GM21576 (cell line): ENCODE measurements at regions not wholly inside any gene's neighbourhood (a gene's known extent, or its start where the extent isn't known, plus 50 kb on each side); places are given as distances from the start of the nearest gene placed in this dataset.

Experiments
- ATAC-seq: cut with Tn5 transposase; IDR thresholded peaks from one replicate; pipeline ENCODE4 v1.9.1; 2021; ENCODE audit warnings: mild to moderate bottlenecking, moderate library complexity; ENCODE audit not compliant: unreplicated experiment

DNA sequence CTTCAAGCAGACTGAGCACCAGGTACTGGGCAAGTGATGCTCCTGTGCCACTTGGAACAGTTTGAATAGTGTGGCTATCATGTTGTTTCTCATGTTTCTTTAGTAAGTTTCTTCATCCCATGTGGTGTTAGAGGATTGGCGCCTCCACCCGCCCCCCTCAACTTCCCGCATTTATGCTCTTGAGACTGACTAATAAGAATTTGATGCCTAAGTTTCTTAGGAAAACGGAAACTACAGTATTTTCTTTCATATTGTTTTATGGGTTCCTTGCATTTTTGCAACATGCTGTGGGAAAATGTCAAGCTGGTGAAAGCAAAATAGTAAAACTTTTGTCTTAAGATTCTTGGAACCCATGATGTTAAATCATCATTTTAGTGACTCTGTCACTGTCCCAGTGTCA is 101.2 kb upstream of the SLC4A4 start:
- no peak for ATAC-seq

GRCh38 chr4:71239365-71239764 is 99.5 kb upstream of the SLC4A4 start:
- ATAC-seq, result no peak

- ATAC-seq, result no peak
These were observed 98.7 kb upstream of the SLC4A4 start for GRCh38 chr4:71240094-71240493.

DNA sequence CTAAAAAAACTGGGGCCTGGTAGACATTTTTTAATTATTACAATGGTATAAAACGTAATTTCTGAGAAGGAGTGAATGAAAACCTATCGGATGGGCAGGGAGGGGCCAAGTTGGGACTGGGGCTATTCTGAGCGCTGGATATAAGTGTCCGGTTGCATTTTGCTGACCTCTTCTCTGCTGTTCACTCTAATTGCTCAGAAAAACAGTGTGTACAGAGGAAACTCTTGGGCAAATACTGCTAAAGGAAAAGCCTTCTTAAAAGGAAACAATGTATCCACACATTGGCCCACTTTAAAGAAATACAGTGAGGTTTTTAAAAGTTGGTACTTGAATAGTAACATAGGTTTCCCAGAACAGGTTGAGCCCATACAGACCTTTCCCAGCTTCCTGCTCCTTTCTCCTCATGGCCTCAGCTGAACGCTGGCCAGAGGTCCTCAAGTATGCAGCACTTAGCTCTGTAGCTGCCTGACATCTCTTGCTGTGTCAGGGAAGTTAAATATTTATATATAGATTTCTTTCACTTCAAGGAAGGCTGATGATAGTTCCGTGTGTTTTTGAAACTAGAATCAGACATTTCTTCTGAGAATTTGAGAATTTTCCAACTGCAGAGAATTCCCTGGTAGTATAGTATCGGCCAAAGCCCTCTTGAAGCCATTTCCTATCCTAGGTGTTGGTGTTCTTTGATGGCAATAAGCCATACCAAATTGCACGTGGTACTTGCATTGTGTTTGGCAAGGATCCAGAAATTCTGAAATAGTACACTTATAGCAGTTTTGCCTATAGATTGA is 97.1 kb upstream of the SLC4A4 start:
- no peak for ATAC-seq

DNA sequence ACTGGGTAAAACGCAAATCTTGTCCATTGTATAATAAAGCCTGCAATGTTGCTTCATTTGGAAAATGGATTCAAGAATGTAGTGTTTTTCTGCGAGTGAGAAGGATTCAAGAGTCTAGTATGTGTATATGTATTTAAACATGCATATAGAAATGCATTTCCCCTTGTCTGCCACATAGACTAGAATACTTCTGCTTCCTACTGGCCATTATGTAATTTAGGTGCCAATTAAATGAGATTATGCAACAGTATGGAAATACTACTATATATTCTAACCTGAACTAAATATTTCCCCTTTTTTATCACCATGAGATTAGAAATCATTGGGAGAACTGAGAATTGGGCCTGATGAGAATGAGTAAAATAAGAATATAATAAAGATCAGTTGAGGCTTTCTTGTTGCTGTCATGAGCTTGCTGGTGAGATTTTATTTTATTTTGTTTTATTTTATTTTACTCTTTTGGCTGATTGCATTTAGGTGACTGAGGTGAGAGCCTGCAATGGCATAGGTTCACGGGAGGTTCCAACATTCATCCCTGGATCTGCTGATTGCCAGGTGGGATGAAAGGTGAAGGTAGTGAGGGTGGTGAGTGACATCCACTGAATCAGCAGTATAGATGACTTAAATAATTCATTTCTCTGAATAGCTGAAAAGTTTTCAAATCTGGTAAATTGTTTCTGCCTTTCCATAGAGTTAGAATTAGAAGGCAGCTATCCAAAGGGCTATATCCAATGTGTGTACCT is 95.6 kb upstream of the SLC4A4 start:
- ATAC-seq, result no peak

DNA sequence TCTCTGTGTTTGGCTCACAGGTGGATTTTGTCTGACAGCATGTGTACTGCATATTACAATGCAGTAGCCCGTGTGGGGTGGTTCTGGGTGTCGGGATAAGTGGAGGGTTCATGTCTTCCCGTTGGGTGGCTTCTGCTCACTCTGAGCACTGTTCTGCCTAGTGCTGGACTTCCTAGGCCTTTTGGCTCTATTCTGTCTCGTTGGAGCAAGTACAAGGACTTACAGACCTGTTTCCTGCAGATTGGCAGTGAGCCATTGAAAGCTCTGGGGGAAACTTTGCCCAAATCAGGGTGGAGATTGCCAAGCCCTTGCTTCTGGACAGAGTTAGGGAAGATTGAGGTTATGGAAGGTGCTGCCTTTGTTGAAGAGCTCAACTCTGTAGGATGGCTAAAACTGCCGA is 91.1 kb upstream of the SLC4A4 start:
- ATAC-seq, result no peak

GRCh38 chr4:71251261-71251660 is 87.6 kb upstream of the SLC4A4 start:
- ATAC-seq, result no peak

GRCh38 chr4:71253545-71253944 is 85.3 kb upstream of the SLC4A4 start:
- no peak for ATAC-seq

GRCh38 chr4:71254451-71255012 is 84.3 kb upstream of the SLC4A4 start:
- ATAC-seq, result no peak

- no peak for ATAC-seq
These were observed 82.8 kb upstream of the SLC4A4 start for GRCh38 chr4:71255976-71256375.

DNA sequence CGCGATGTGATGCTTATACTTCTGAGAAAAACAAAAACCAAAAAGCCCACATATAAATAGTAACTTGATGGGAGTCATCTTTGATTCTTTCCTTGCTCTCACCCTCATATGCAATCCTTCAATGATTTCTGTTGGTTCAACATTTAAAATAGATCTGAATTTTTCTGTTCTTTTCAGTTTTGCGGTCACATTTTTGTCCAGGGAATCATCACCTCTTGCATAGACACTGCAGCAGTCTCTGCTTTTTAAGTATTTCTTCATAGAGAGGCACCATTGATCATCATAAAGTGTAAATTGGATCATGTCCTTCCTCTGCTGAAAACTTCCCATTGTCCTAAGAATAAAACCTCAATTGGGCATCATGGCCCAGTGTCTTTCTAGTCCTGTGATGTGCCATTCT is 81.1 kb upstream of the SLC4A4 start:
- no peak for ATAC-seq

GRCh38 chr4:71258323-71258722 is 80.5 kb upstream of the SLC4A4 start:
- no peak for ATAC-seq

GRCh38 chr4:71259280-71259679 is 79.5 kb upstream of the SLC4A4 start:
- no peak for ATAC-seq

- no peak for ATAC-seq
These were observed 78.9 kb upstream of the SLC4A4 start for GRCh38 chr4:71259911-71260331.

GRCh38 chr4:71260544-71260943 is 78.3 kb upstream of the SLC4A4 start:
- no peak for ATAC-seq

- ATAC-seq, result no peak
These were observed 77.8 kb upstream of the SLC4A4 start for GRCh38 chr4:71261001-71261400.

GRCh38 chr4:71261633-71262121 is 77.1 kb upstream of the SLC4A4 start:
- ATAC-seq, result no peak

DNA sequence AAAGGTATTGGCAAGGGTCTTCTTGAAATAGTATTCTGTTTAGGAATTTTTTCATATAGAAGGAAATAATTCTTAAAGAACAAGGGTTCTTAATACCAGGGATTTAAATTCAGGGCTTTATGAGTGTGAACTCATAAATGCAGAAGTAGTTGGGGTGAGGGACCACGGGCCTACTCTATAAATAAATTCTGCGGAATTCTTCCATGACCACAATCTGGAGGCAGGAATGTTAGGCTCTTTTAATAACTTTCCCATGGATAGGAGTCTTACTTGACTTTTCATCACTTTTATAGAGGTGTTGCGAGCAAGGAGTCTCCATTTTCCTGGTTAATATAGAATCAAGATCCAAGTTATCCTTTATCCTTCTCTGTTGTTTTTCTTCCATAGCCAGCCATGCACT is 76.7 kb upstream of the SLC4A4 start:
- ATAC-seq, result no peak

GRCh38 chr4:71266090-71266794 is 72.6 kb upstream of the SLC4A4 start:
- ATAC-seq, result no peak

- ATAC-seq, result no peak
These were observed 71.6 kb upstream of the SLC4A4 start for GRCh38 chr4:71267244-71267643.

- ATAC-seq, result no peak
These were observed 70.7 kb upstream of the SLC4A4 start for GRCh38 chr4:71268166-71268565.
